GM12875 (cell line): ENCODE measurements at regions not wholly inside any gene's neighbourhood (a gene's known extent, or its start where the extent isn't known, plus 50 kb on each side); places are given as distances from the start of the nearest gene placed in this dataset.

ENCODE experiments used
- H3K4me3 ChIP-seq: one replicate; pipeline ENCODE4 v1.5.1; 2011; ENCODE audit warnings: low read depth, low read length, control low read depth
- TF ChIP-seq, protein P1 (sequence below): IDR thresholded peaks from 2 replicates; pipeline ENCODE4 v1.5.1; 2011; ENCODE audit warnings: low read depth, mild to moderate bottlenecking, control low read depth, inconsistent platforms, low read length, moderate library complexity, borderline replicate concordance; ENCODE audit not compliant: insufficient read depth

GRCh38 chr10:3397231-3397630, 224.6 kb upstream of the PITRM1 start:
- H3K4me3 ChIP-seq = no peak overlapping the region
- TF ChIP-seq, protein P1, sequence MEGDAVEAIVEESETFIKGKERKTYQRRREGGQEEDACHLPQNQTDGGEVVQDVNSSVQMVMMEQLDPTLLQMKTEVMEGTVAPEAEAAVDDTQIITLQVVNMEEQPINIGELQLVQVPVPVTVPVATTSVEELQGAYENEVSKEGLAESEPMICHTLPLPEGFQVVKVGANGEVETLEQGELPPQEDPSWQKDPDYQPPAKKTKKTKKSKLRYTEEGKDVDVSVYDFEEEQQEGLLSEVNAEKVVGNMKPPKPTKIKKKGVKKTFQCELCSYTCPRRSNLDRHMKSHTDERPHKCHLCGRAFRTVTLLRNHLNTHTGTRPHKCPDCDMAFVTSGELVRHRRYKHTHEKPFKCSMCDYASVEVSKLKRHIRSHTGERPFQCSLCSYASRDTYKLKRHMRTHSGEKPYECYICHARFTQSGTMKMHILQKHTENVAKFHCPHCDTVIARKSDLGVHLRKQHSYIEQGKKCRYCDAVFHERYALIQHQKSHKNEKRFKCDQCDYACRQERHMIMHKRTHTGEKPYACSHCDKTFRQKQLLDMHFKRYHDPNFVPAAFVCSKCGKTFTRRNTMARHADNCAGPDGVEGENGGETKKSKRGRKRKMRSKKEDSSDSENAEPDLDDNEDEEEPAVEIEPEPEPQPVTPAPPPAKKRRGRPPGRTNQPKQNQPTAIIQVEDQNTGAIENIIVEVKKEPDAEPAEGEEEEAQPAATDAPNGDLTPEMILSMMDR = no peak

- TF ChIP-seq, protein P1 = no peak
- H3K4me3 ChIP-seq = no peak overlapping the region
Measured at GRCh38 chr10:3396116-3396515, 223.5 kb upstream of the PITRM1 start.

DNA sequence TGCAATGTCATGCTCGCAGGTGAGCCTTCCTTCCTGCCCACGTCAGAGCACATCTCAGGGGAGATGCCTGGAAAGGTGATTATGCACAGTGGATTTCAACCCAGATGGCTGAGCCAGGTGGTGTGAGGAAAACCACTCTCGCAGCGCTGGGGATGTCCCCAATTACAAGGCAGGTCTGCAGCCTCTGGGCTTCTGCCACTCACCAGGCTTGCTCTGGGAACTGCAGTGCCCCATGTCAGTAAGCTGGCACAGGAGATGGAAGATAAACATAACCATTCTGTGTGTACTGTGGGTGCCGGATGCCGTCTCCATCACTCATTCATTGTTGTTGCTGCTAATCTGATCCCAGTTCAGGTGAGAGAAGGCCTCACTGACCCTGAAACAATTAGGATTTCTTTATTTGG, 222.9 kb upstream of the PITRM1 start:
- H3K4me3 ChIP-seq = no peak overlapping the region
- TF ChIP-seq, protein P1 = no peak

DNA sequence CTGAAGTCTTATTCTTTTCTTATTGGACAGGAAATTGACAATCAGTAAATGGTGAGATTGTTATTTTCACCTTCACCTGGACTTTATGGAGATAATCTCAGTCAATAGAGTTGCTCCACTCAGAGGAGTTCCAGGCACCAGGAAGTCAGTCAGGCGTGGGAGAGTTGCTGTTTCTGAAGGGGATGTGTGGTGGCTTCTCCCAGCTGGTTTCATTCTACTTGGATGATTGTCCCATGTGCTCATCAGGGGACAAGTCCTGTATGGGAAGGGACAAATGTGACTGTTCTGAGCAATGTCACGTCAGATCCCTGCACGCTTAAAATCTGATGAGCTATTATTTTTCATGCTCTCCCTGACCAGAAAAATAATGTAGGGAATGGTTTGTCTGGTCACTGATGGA, 222.5 kb upstream of the PITRM1 start:
- no peak overlapping the region for H3K4me3 ChIP-seq
- TF ChIP-seq, protein P1 = no peak

DNA sequence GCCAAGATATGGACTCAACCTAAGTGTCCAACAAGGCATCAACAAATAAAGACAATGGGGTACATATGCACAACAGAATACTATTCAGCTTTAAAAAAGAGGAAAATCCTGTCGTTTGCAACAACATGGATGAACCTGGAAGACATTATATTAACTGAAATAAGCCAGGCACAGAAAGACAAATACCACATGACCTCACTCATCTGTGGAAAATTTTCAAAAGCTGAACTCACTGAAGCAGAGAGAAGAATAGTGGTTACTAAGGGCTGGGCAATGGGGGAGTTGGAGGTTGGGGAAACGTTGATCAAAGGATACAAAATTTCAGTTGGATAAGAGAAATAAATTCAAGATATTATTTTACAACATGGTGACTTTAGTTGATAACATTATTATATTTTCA, 221.4 kb upstream of the PITRM1 start:
- H3K4me3 ChIP-seq = no peak overlapping the region
- TF ChIP-seq, protein P1 = no peak

GRCh38 chr10:3391657-3392056, 219.1 kb upstream of the PITRM1 start:
- TF ChIP-seq, protein P1 = no peak
- no peak overlapping the region for H3K4me3 ChIP-seq

- TF ChIP-seq, protein P1 = no peak
- no peak overlapping the region for H3K4me3 ChIP-seq
Measured at GRCh38 chr10:3389130-3389529, 216.5 kb upstream of the PITRM1 start.
